Astrocyte (in vitro differentiated cells and primary cell): ENCODE measurements at regions not wholly inside any gene's neighbourhood (a gene's known extent, or its start where the extent isn't known, plus 50 kb on each side); places are given as distances from the start of the nearest gene placed in this dataset.

Experiments
- EZH2 ChIP-seq: IDR thresholded peaks from 2 replicates; pipeline ENCODE4 v1.6.1; 2012; ENCODE audit warnings: mild to moderate bottlenecking, low read length, inconsistent platforms; ENCODE audit not compliant: insufficient read depth
- TF ChIP-seq, protein P1 (sequence below): IDR thresholded peaks from 2 replicates; pipeline ENCODE4 v1.5.1; 2011; ENCODE audit warnings: low read depth, mild to moderate bottlenecking, inconsistent platforms, low read length, moderate library complexity; ENCODE audit not compliant: insufficient read depth

GRCh38 chrX:113274345-113274744 lies 433.7 kb upstream of the AMOT start:
- TF ChIP-seq, protein P1, sequence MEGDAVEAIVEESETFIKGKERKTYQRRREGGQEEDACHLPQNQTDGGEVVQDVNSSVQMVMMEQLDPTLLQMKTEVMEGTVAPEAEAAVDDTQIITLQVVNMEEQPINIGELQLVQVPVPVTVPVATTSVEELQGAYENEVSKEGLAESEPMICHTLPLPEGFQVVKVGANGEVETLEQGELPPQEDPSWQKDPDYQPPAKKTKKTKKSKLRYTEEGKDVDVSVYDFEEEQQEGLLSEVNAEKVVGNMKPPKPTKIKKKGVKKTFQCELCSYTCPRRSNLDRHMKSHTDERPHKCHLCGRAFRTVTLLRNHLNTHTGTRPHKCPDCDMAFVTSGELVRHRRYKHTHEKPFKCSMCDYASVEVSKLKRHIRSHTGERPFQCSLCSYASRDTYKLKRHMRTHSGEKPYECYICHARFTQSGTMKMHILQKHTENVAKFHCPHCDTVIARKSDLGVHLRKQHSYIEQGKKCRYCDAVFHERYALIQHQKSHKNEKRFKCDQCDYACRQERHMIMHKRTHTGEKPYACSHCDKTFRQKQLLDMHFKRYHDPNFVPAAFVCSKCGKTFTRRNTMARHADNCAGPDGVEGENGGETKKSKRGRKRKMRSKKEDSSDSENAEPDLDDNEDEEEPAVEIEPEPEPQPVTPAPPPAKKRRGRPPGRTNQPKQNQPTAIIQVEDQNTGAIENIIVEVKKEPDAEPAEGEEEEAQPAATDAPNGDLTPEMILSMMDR: no peak
- TF ChIP-seq EZH2: no peak
